MM.1S (cell line): ENCODE measurements at regions not wholly inside any gene's neighbourhood (a gene's known extent, or its start where the extent isn't known, plus 50 kb on each side); places are given as distances from the start of the nearest gene placed in this dataset.

ENCODE experiments used
- DNase-seq: peaks from one replicate; pipeline ENCODE4 v3.0.0-alpha.2; 2015
- H2AFZ ChIP-seq: fragments of 300-600 bp; sonication (generic); 2 replicates; pipeline ENCODE4 v1.6.0; 2016; ENCODE audit warnings: antibody characterized with exemption, low read length
- H3F3A ChIP-seq: fragments of 300-600 bp; sonication (generic); 2 replicates; pipeline ENCODE4 v1.6.1; 2016; ENCODE audit warnings: mild to moderate bottlenecking, antibody characterized with exemption, low read length, moderate library complexity, mixed read lengths; ENCODE audit not compliant: insufficient read depth
- H3K27ac ChIP-seq: fragments of 300-600 bp; sonication (generic); 2 replicates; pipeline ENCODE4 v1.5.1; 2016; ENCODE audit warnings: mild to moderate bottlenecking, low read length
- H3K27me3 ChIP-seq: fragments of 300-600 bp; sonication (generic); replicated peaks from 2 replicates; pipeline ENCODE4 v1.6.0; 2016; ENCODE audit warnings: low read length; ENCODE audit not compliant: insufficient read depth
- H3K36me3 ChIP-seq: fragments of 300-600 bp; sonication (generic); replicated peaks from 2 replicates; pipeline ENCODE4 v1.6.1; 2016; ENCODE audit warnings: mild to moderate bottlenecking, low read length, mixed read lengths; ENCODE audit not compliant: insufficient read depth
- H3K4me1 ChIP-seq: fragments of 300-600 bp; sonication (generic); 2 replicates; pipeline ENCODE4 v1.6.1; 2016; ENCODE audit warnings: low read length, mixed read lengths
- H3K4me2 ChIP-seq: fragments of 300-600 bp; sonication (generic); 2 replicates; pipeline ENCODE4 v1.6.0; 2016; ENCODE audit warnings: low read depth, low read length
- H3K4me3 ChIP-seq: fragments of 300-600 bp; sonication (generic); 2 replicates; pipeline ENCODE4 v1.5.1; 2016; ENCODE audit warnings: low read length, mixed read lengths
- H3K79me2 ChIP-seq: fragments of 300-600 bp; sonication (generic); 2 replicates; pipeline ENCODE4 v1.6.1; 2016; ENCODE audit warnings: mixed run types, low read length, mixed read lengths
- H3K9ac ChIP-seq: fragments of 300-600 bp; sonication (generic); 2 replicates; pipeline ENCODE4 v1.6.1; 2016; ENCODE audit warnings: low read length, mixed read lengths
- H3K9me2 ChIP-seq: fragments of 300-600 bp; sonication (generic); replicated peaks from 2 replicates; pipeline ENCODE4 v1.6.1; 2016; ENCODE audit warnings: mild to moderate bottlenecking, low read length, mixed read lengths; ENCODE audit not compliant: insufficient read depth
- H3K9me3 ChIP-seq: fragments of 300-600 bp; sonication (generic); replicated peaks from 2 replicates; pipeline ENCODE4 v1.6.1; 2016; ENCODE audit warnings: mild to moderate bottlenecking, low read length, mixed read lengths; ENCODE audit not compliant: insufficient read depth
- H4K20me1 ChIP-seq: fragments of 300-600 bp; sonication (generic); 2 replicates; pipeline ENCODE4 v1.6.1; 2016; ENCODE audit warnings: mild to moderate bottlenecking, low read length, moderate library complexity, mixed read lengths; ENCODE audit not compliant: insufficient read depth
- CTCF ChIP-seq: fragments of 300-600 bp; sonication (generic); IDR thresholded peaks from 2 replicates; pipeline ENCODE4 v1.5.1; 2016; ENCODE audit warnings: antibody characterized with exemption, low read length, mixed read lengths
- EZH2 ChIP-seq: fragments of 300-600 bp; sonication (generic); optimal IDR thresholded peaks from 2 replicates; pipeline ENCODE3; 2017; ENCODE audit warnings: low read depth, mild to moderate bottlenecking, antibody characterized with exemption, low read length, mixed read lengths
- EZH2phosphoT487 ChIP-seq: fragments of 300-600 bp; sonication (generic); IDR thresholded peaks from 2 replicates; pipeline ENCODE4 v1.6.1; 2018; ENCODE audit warnings: antibody characterized with exemption, low read length

GRCh38 chr2:12240206-12240605 is 476.5 kb upstream of the TRIB2 start:
- H4K20me1 ChIP-seq = no peaks in the 10 kb centered on the region
- DNase-seq = no peak
- H3K4me3 ChIP-seq = no peak overlapping the region
- H3K79me2 ChIP-seq = no peaks in the 10 kb centered on the region
- H3K9me2 ChIP-seq = no peaks in the 10 kb centered on the region
- no peaks in the 10 kb centered on the region for H3K36me3 ChIP-seq
- no peaks in the 10 kb centered on the region for H3F3A ChIP-seq
- no peaks in the 10 kb centered on the region for H3K27me3 ChIP-seq
- H3K27ac ChIP-seq = no peak overlapping the region
- H3K9ac ChIP-seq = no peak overlapping the region
- H2AFZ ChIP-seq = no peak overlapping the region
- H3K9me3 ChIP-seq = no peaks in the 10 kb centered on the region
- no peaks in the 10 kb centered on the region for H3K4me1 ChIP-seq
- no peak for TF ChIP-seq EZH2
- no peak overlapping the region for H3K4me2 ChIP-seq

GRCh38 chr2:12243381-12243780 is 473.4 kb upstream of the TRIB2 start:
- H3K27ac ChIP-seq = no peak overlapping the region
- no peaks in the 10 kb centered on the region for H3K9me3 ChIP-seq
- no peak overlapping the region for H3K4me3 ChIP-seq
- no peaks in the 10 kb centered on the region for H3F3A ChIP-seq
- H4K20me1 ChIP-seq = no peaks in the 10 kb centered on the region
- no peak for DNase-seq
- no peaks in the 10 kb centered on the region for H3K9me2 ChIP-seq
- H3K27me3 ChIP-seq = no peaks in the 10 kb centered on the region
- H3K4me1 ChIP-seq = no peaks in the 10 kb centered on the region
- no peaks in the 10 kb centered on the region for H3K36me3 ChIP-seq
- no peak overlapping the region for H2AFZ ChIP-seq
- no peak for TF ChIP-seq EZH2phosphoT487
- H3K4me2 ChIP-seq = no peak overlapping the region
- H3K9ac ChIP-seq = no peak overlapping the region
- H3K79me2 ChIP-seq = no peaks in the 10 kb centered on the region

GRCh38 chr2:12244070-12244469 is 472.7 kb upstream of the TRIB2 start:
- Histone ChIP-seq H3K4me1 (no peaks in the 10 kb centered on the region), H3K27me3 (no peaks in the 10 kb centered on the region), H3K79me2 (no peaks in the 10 kb centered on the region), H3K27ac (no peak overlapping the region), H3K9me3 (no peaks in the 10 kb centered on the region), H3K9me2 (no peaks in the 10 kb centered on the region), H2AFZ (no peak overlapping the region), H3K4me3 (no peak overlapping the region), H3K36me3 (no peaks in the 10 kb centered on the region), H3K4me2 (no peak overlapping the region), H3F3A (no peaks in the 10 kb centered on the region), H3K9ac (no peak overlapping the region), H4K20me1 (no peaks in the 10 kb centered on the region)
- TF ChIP-seq EZH2phosphoT487 (no peak), EZH2 (no peak), CTCF (no peak)
- DNase-seq = no peak

GRCh38 chr2:12251121-12251520 is 465.6 kb upstream of the TRIB2 start:
- Histone ChIP-seq H3K27me3 (no peaks in the 10 kb centered on the region), H3K27ac (no peak overlapping the region), H3K9ac (no peak overlapping the region), H3K9me2 (no peaks in the 10 kb centered on the region), H3K4me2 (no peak overlapping the region), H3K4me3 (no peak overlapping the region), H3K9me3 (no peaks in the 10 kb centered on the region), H3K4me1 (no peaks in the 10 kb centered on the region), H3F3A (no peaks in the 10 kb centered on the region), H3K36me3 (no peaks in the 10 kb centered on the region), H3K79me2 (no peaks in the 10 kb centered on the region), H4K20me1 (no peaks in the 10 kb centered on the region), H2AFZ (no peak overlapping the region)
- DNase-seq = no peak
- TF ChIP-seq CTCF (no peak), EZH2 (no peak), EZH2phosphoT487 (no peak)
